ENCODE measurements at regions not wholly inside any gene's neighbourhood (a gene's known extent, or its start where the extent isn't known, plus 50 kb on each side); places are given as distances from the start of the nearest gene placed in this dataset.

DNA sequence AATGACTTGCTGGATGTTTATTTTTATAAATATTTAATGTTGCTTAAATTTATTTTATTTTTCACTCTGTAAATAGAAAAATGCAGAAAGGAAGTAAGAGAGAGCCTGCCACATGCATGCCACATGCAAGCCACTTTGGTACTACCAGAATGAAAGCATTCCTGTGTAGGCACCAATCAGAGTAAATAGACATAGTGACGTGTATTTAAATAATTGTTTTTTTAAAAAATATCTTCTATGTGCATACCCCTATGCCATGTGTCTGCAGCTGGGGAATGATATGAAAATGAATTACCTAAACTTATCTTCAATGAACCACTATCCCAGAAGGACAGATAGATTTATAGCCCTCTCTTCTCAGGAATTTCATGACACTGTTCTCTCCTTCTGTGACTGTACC, 651.5 kb upstream of the RIOK2 start:
- H3K9me3 ChIP-seq (ENCODE audit: low read length): no peaks in the 10 kb centered on the region
- TF ChIP-seq, protein P1, sequence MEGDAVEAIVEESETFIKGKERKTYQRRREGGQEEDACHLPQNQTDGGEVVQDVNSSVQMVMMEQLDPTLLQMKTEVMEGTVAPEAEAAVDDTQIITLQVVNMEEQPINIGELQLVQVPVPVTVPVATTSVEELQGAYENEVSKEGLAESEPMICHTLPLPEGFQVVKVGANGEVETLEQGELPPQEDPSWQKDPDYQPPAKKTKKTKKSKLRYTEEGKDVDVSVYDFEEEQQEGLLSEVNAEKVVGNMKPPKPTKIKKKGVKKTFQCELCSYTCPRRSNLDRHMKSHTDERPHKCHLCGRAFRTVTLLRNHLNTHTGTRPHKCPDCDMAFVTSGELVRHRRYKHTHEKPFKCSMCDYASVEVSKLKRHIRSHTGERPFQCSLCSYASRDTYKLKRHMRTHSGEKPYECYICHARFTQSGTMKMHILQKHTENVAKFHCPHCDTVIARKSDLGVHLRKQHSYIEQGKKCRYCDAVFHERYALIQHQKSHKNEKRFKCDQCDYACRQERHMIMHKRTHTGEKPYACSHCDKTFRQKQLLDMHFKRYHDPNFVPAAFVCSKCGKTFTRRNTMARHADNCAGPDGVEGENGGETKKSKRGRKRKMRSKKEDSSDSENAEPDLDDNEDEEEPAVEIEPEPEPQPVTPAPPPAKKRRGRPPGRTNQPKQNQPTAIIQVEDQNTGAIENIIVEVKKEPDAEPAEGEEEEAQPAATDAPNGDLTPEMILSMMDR (IDR thresholded peaks at IDR 0.05; ENCODE audit: poor library complexity, severe bottlenecking): no peak
- TF ChIP-seq EP300 (conservative IDR thresholded peaks at IDR 0.05; ENCODE audit: poor library complexity, severe bottlenecking): no peak
- no peak for TF ChIP-seq RAD21 (conservative IDR thresholded peaks at IDR 0.05)
- TF ChIP-seq, protein P2, sequence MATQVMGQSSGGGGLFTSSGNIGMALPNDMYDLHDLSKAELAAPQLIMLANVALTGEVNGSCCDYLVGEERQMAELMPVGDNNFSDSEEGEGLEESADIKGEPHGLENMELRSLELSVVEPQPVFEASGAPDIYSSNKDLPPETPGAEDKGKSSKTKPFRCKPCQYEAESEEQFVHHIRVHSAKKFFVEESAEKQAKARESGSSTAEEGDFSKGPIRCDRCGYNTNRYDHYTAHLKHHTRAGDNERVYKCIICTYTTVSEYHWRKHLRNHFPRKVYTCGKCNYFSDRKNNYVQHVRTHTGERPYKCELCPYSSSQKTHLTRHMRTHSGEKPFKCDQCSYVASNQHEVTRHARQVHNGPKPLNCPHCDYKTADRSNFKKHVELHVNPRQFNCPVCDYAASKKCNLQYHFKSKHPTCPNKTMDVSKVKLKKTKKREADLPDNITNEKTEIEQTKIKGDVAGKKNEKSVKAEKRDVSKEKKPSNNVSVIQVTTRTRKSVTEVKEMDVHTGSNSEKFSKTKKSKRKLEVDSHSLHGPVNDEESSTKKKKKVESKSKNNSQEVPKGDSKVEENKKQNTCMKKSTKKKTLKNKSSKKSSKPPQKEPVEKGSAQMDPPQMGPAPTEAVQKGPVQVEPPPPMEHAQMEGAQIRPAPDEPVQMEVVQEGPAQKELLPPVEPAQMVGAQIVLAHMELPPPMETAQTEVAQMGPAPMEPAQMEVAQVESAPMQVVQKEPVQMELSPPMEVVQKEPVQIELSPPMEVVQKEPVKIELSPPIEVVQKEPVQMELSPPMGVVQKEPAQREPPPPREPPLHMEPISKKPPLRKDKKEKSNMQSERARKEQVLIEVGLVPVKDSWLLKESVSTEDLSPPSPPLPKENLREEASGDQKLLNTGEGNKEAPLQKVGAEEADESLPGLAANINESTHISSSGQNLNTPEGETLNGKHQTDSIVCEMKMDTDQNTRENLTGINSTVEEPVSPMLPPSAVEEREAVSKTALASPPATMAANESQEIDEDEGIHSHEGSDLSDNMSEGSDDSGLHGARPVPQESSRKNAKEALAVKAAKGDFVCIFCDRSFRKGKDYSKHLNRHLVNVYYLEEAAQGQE (IDR thresholded peaks at IDR 0.05; ENCODE audit: borderline replicate concordance): no peak
- TF ChIP-seq MXI1 (conservative IDR thresholded peaks at IDR 0.05; ENCODE audit: poor library complexity, severe bottlenecking): no peak
- no peak for TF ChIP-seq POLR2AphosphoS5 (IDR thresholded peaks at IDR 0.05)
- no peak for TF ChIP-seq SMC3 (conservative IDR thresholded peaks at IDR 0.05; ENCODE audit: poor library complexity)
- TF ChIP-seq EZH2 (IDR thresholded peaks at IDR 0.05; ENCODE audit: borderline replicate concordance, insufficient read depth, low read length, poor library complexity, severe bottlenecking): no peak
- TF ChIP-seq TAF1 (IDR thresholded peaks at IDR 0.05; ENCODE audit: low read depth): no peak

DNA sequence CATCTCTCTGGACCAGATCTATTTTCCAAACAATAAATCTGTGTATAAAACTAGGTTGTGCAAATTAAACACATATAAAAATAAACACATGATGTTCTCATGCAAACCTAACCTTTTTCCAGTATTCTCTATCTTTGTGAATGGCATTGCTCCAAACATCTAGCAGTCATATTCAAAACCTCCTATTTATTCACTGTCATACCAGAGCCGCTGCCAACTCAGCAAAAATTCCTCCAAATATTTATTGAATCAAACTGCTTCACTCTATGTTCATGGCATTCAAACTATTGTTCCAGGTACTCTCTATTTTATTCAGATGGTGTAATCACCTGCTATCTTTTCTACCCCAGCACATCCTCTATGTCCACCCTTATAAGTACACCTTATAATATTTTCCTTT, 652.1 kb upstream of the RIOK2 start:
- no peak overlapping the region for H3K4me2 ChIP-seq (ENCODE audit: low read length)
- no peaks in the 10 kb centered on the region for H3K36me3 ChIP-seq (ENCODE audit: insufficient read depth, low read length)
- no peaks in the 10 kb centered on the region for H3K27me3 ChIP-seq (ENCODE audit: insufficient read depth, low read depth, low read length)
- H2AFZ ChIP-seq (ENCODE audit: low read depth, low read length): no peak overlapping the region
- no peaks in the 10 kb centered on the region for H3F3A ChIP-seq (ENCODE audit: insufficient read depth, low read length, poor library complexity, severe bottlenecking)
- TF ChIP-seq, protein P2 (IDR thresholded peaks at IDR 0.05; ENCODE audit: borderline replicate concordance): no peak
- no peak for TF ChIP-seq TAF1 (IDR thresholded peaks at IDR 0.05; ENCODE audit: low read depth)
- no peak for TF ChIP-seq EP300 (conservative IDR thresholded peaks at IDR 0.05; ENCODE audit: poor library complexity, severe bottlenecking)
- no peak for TF ChIP-seq SMC3 (conservative IDR thresholded peaks at IDR 0.05; ENCODE audit: poor library complexity)
- no peak for TF ChIP-seq POLR2AphosphoS5 (IDR thresholded peaks at IDR 0.05)
- TF ChIP-seq, protein P1 (IDR thresholded peaks at IDR 0.05; ENCODE audit: poor library complexity, severe bottlenecking): no peak
- TF ChIP-seq MXI1 (conservative IDR thresholded peaks at IDR 0.05; ENCODE audit: poor library complexity, severe bottlenecking): no peak
- TF ChIP-seq RAD21 (conservative IDR thresholded peaks at IDR 0.05): no peak
- TF ChIP-seq EZH2 (IDR thresholded peaks at IDR 0.05; ENCODE audit: borderline replicate concordance, insufficient read depth, low read length, poor library complexity, severe bottlenecking): no peak
- H3K27ac ChIP-seq (ENCODE audit: low read length): no peak overlapping the region
- H3K4me3 ChIP-seq (ENCODE audit: low read length): no peak overlapping the region
- H3K9me2 ChIP-seq (ENCODE audit: insufficient read depth, low read length): no peaks in the 10 kb centered on the region
- no peaks in the 10 kb centered on the region for H3K9me3 ChIP-seq (ENCODE audit: low read length)
- H3K9ac ChIP-seq (ENCODE audit: low read length): no peak overlapping the region
- H3K79me2 ChIP-seq (replicated peaks; ENCODE audit: insufficient read depth, low read length): no peaks in the 10 kb centered on the region
- no peaks in the 10 kb centered on the region for H4K20me1 ChIP-seq (ENCODE audit: insufficient read depth)

More for the DNA sequence above, 651.5 kb upstream of the RIOK2 start:
- no peak overlapping the region for H3K4me3 ChIP-seq (ENCODE audit: low read length)
- no peaks in the 10 kb centered on the region for H3F3A ChIP-seq (ENCODE audit: insufficient read depth, low read length, poor library complexity, severe bottlenecking)
- no peak overlapping the region for H3K4me2 ChIP-seq (ENCODE audit: low read length)
- H3K9me2 ChIP-seq (ENCODE audit: insufficient read depth, low read length): no peaks in the 10 kb centered on the region
- no peak overlapping the region for H3K27ac ChIP-seq (ENCODE audit: low read length)
- no peaks in the 10 kb centered on the region for H3K79me2 ChIP-seq (replicated peaks; ENCODE audit: insufficient read depth, low read length)
- no peaks in the 10 kb centered on the region for H4K20me1 ChIP-seq (ENCODE audit: insufficient read depth)
- H2AFZ ChIP-seq (ENCODE audit: low read depth, low read length): no peak overlapping the region
- H3K27me3 ChIP-seq (ENCODE audit: insufficient read depth, low read depth, low read length): no peaks in the 10 kb centered on the region
- no peak overlapping the region for H3K9ac ChIP-seq (ENCODE audit: low read length)
- no peaks in the 10 kb centered on the region for H3K36me3 ChIP-seq (ENCODE audit: insufficient read depth, low read length)
